Prostate gland (tissue), 2 donors: ENCODE measurements at regions not wholly inside any gene's neighbourhood (a gene's known extent, or its start where the extent isn't known, plus 50 kb on each side); places are given as distances from the start of the nearest gene placed in this dataset.

Source experiments
- CTCF ChIP-seq, 4 experiments: fragments of 200-600 bp in 2 of 4; fragments of 450-650 bp in 2 of 4; sonication (generic) in 2 of 4; IDR thresholded peaks; 1 replicate in 3 of 4; 2 replicates in 1 of 4; pipeline ENCODE4 v1.5.1; 2016 to 2019; ENCODE audit warnings: antibody characterized with exemption in 4 of 4, mild to moderate bottlenecking in 2 of 4, moderate library complexity in 2 of 4
- POLR2A ChIP-seq: fragments of 450-650 bp; IDR thresholded peaks from one replicate; pipeline ENCODE4 v1.6.1; 2016; ENCODE audit warnings: antibody characterized with exemption, mild to moderate bottlenecking
- POLR2AphosphoS5 ChIP-seq: sonication (generic); formaldehyde crosslinking; IDR thresholded peaks from one replicate; pipeline ENCODE4 v1.6.1; 2017; ENCODE audit warnings: antibody characterized with exemption

GRCh38 chr10:113493195-113493594 lies 59.7 kb upstream of the HABP2 start:
- no peak for TF ChIP-seq CTCF (IDR thresholded peaks at IDR 0.05)
- TF ChIP-seq POLR2A = no peak
- no peak for TF ChIP-seq POLR2AphosphoS5
